Inflammatory macrophage treated with lipopolysaccharide for 4 hours (primary cell): ENCODE measurements at regions not wholly inside any gene's neighbourhood (a gene's known extent, or its start where the extent isn't known, plus 50 kb on each side); places are given as distances from the start of the nearest gene placed in this dataset.

Source experiments
- DNase-seq: peaks from one replicate; pipeline ENCODE4 v3.0.0-alpha.2; 2020

DNA sequence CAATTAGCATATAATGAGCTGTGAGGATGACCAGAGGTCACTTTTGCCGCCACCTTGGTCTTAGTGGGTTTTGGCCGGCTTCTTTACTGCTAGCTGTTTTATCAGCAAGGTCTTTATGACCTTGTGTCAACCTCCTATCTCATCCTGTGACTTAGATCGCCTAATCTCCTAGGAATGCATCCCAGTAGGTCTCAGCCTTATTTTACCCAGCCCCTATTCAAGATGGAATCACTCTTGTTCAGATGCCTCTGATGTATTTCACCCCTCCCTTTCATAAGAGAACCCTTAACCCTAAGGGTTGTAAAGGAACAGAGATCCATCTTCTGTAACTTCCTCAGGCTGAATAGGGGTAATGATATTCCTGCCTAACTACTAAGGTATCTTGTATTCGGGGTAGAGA is 58.9 kb upstream of the PALMD start:
- DNase-seq = no peak

DNA sequence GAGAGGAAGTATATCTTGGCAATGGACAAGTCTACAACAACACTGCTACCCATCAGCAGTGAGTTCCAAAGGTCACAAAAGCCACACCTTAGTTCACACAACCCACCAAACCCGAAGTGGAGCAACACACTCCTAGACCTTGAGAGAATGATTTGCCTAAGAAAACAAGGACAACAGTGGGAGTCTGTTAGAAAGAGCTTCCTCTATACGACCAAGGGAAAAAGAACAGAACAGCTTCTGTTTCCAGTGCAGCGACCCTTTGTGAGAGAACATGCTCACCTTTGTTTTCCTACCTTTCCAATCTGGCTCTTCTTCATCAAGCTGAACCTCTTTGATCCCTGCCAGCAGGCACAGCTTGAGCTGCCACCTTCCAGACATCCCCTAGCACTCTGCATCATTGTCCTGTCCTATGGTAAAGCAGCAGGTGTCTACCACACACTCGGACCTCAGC is 56.7 kb upstream of the PALMD start:
- no peak for DNase-seq

GRCh38 chr1:99590578-99591209 is 55.2 kb upstream of the PALMD start:
- DNase-seq = no peak

DNA sequence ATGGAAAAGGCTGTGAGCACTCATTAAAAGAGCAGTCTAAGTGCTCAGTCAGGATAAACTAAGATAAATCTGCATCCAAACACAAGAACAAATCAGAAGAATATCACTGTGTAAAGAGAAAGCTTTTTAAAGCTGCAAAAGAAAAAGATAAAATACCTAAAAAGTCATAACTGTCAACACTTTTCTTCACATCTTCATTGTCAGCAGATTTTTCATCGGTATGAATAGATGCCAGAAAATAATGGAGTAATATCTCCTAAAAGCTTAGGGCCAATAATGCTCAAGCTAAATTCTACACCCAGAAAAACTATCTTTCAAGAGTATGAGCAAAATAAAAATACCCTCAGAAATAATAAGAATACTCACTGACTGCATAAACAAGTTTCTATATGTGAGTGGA is 54.0 kb upstream of the PALMD start:
- no peak for DNase-seq

DNA sequence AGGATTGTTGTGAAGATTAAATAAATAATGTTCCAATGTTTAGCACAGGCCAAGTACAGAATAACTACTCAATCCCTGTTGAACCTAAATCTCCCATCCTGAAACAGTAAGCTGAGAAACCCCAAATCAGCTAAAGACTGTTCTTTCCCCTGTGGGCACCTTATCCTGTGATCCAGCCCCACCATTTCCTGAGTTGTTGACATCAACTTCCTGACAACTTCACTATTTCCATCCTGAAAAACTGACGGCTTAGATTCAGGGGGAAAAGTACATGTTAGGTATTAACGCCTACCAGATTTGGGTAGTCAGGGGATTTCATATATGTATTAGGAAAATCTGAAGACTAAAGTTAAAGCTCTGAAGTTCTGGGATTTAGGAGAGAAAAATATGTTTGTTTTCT is 51.7 kb upstream of the PALMD start:
- DNase-seq = no peak

DNA sequence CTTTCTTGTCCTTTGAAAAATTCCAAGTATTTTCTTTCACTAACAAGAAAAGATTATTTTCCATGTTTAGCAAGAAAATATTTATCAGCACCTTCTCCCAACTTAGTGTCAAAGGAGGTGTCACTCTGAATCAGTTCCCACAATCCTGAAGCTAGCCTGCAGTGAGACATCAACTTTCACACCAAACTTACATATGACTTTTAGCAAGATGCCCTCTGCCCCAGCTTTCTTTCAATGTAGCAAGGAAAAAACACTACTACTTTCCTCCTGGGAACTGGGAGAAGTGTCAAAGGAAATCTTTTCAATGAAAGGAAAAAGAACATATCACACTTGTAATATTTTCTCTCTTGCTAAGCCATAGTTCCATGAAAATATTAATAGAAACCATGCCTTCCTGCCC is 50.9 kb upstream of the PALMD start:
- no peak for DNase-seq

DNA sequence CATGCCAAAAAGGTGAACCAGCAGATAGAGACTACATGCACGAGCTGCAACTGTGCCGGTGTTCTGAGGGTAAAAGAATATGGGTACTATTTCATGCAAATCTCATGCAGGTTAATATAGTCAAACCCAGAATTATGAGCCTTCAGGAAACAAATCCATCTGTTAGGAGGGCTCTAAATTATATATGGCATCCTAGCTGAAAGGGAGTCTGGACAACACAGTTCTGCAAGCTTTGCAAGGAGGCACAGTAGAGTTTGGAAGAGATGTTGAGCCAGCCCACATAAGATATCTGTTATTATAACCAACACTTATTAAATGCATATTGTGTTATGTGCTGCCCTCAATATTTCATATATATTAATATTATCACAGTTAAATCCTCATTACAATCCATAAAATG is 50.5 kb upstream of the PALMD start:
- DNase-seq = no peak
